Natural killer cell (primary cell): ENCODE measurements at regions not wholly inside any gene's neighbourhood (a gene's known extent, or its start where the extent isn't known, plus 50 kb on each side); places are given as distances from the start of the nearest gene placed in this dataset.

Experiments used
- ATAC-seq, 3 donors: fragments of 150-1000 bp in 2 of 3; fragments of 200-7000 bp in 1 of 3; cut with Tn5 transposase; 1 replicate in 1 of 3; 2 replicates in 2 of 3; pipeline ENCODE4 v1.10.0; 2021; ENCODE audit warnings: mild to moderate bottlenecking in 2 of 3, moderate library complexity in 2 of 3
- DNase-seq, 2 donors: peaks; one replicate each; pipeline versions ENCODE4 v3.0.0 to v3.0.0-alpha.2; 2013 to 2021; ENCODE audit warnings: mixed read lengths in 1 of 2
- H3K27ac ChIP-seq: one replicate; pipeline ENCODE4 v1.5.1; 2013; ENCODE audit warnings: mild to moderate bottlenecking, low read length
- H3K27me3 ChIP-seq: one replicate; pipeline ENCODE4 v1.6.1; 2013; ENCODE audit warnings: low read length; ENCODE audit not compliant: control insufficient read depth, insufficient read depth
- H3K36me3 ChIP-seq: one replicate; pipeline ENCODE4 v1.6.1; 2013; ENCODE audit warnings: low read length; ENCODE audit not compliant: control insufficient read depth, insufficient read depth
- H3K4me1 ChIP-seq: one replicate; pipeline ENCODE4 v1.6.1; 2013; ENCODE audit warnings: low read length; ENCODE audit not compliant: control insufficient read depth, insufficient read depth
- H3K4me3 ChIP-seq: one replicate; pipeline ENCODE4 v1.5.1; 2013; ENCODE audit warnings: low read length
- H3K9me3 ChIP-seq: one replicate; pipeline ENCODE4 v1.6.1; 2013; ENCODE audit warnings: low read length; ENCODE audit not compliant: control insufficient read depth, insufficient read depth
- H3K27ac Mint-ChIP-seq, 2 donors: one replicate each; pipeline ENCODE4 v1.8.0; 2022; ENCODE audit warnings: mild to moderate bottlenecking in 2 of 2, mixed read lengths in 2 of 2, moderate library complexity in 1 of 2
- H3K27me3 Mint-ChIP-seq, 2 donors: one replicate each; pipeline ENCODE4 v1.8.0; 2022; ENCODE audit warnings: low read depth in 2 of 2, mixed read lengths in 2 of 2
- H3K36me3 Mint-ChIP-seq: one replicate; pipeline ENCODE4 v1.8.0; 2022; ENCODE audit warnings: mixed read lengths
- H3K4me1 Mint-ChIP-seq, 2 donors: one replicate each; pipeline ENCODE4 v1.8.0; 2022; ENCODE audit warnings: mixed read lengths in 2 of 2
- H3K4me3 Mint-ChIP-seq: one replicate; pipeline ENCODE4 v1.8.0; 2022; ENCODE audit warnings: mild to moderate bottlenecking, moderate library complexity, mixed read lengths
- H3K9me3 Mint-ChIP-seq, 2 donors: one replicate each; pipeline ENCODE4 v1.8.0; 2022; ENCODE audit warnings: mixed read lengths in 2 of 2
- WGBS: methylation state at CpG from one replicate; pipeline ENCODE4 v1.1.7; 2013; ENCODE audit warnings: missing lambda C conversion rate; ENCODE audit not compliant: insufficient coverage; 5-methylcytosine and 5-hydroxymethylcytosine counted together
- intact Hi-C: fragments of 100-400 bp; cut with micrococcal nuclease; formaldehyde crosslinking; loops from one replicate; pipeline ENCODE4 v1.14.2; 2022
- TF ChIP-seq, protein P1 (sequence below): fragments of 200-600 bp; IDR thresholded peaks from one replicate; pipeline ENCODE4 v1.8.0; 2022; ENCODE audit warnings: antibody characterized with exemption

DNA sequence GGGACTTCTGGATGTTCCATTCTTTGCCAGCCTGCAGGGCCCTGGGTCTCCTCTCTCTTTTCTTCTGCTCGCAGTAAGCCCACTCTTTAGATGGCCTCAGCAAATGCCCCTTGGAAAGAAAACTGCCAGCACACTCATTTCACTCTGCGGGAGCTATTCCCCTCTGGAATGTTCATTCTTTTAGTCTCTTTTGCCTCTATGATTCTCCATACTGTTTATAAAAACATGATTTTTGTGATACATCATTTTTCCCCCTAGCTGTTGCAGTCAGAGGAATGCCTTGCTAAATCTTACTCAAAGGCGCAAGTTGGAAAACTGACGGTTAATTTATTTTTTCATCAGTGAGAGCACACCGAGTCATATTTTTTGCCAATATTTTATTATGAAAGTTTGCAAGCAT lies 184.9 kb downstream of the SNX19 start:
- intact Hi-C loops = no loop called here
- no peaks in the 10 kb centered on the region for H3K27me3 ChIP-seq
- ATAC-seq = no peak
- DNase-seq = no peak
- H3K27ac Mint-ChIP-seq = no peak overlapping the region
- H3K9me3 ChIP-seq = peaks cover 3% of the 10 kb centered on the region
- H3K27me3 Mint-ChIP-seq = peaks cover 14 to 22% of the 10 kb centered on the region in 2 donors
- H3K36me3 Mint-ChIP-seq = peaks cover 30% of the 10 kb centered on the region
- no peak overlapping the region for H3K4me3 Mint-ChIP-seq
- no peaks in the 10 kb centered on the region for H3K36me3 ChIP-seq
- peaks cover 6 to 18% of the 10 kb centered on the region in 2 donors for H3K4me1 Mint-ChIP-seq
- no peak overlapping the region for H3K4me3 ChIP-seq
- H3K9me3 Mint-ChIP-seq = peaks cover 10 to 14% of the 10 kb centered on the region in 2 donors
- TF ChIP-seq, protein P1, sequence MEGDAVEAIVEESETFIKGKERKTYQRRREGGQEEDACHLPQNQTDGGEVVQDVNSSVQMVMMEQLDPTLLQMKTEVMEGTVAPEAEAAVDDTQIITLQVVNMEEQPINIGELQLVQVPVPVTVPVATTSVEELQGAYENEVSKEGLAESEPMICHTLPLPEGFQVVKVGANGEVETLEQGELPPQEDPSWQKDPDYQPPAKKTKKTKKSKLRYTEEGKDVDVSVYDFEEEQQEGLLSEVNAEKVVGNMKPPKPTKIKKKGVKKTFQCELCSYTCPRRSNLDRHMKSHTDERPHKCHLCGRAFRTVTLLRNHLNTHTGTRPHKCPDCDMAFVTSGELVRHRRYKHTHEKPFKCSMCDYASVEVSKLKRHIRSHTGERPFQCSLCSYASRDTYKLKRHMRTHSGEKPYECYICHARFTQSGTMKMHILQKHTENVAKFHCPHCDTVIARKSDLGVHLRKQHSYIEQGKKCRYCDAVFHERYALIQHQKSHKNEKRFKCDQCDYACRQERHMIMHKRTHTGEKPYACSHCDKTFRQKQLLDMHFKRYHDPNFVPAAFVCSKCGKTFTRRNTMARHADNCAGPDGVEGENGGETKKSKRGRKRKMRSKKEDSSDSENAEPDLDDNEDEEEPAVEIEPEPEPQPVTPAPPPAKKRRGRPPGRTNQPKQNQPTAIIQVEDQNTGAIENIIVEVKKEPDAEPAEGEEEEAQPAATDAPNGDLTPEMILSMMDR = no peak
- H3K4me1 ChIP-seq = no peaks in the 10 kb centered on the region
- H3K27ac ChIP-seq = no peak overlapping the region
- WGBS = 95% methylated on average over 4 of the region's 5 CpGs

DNA sequence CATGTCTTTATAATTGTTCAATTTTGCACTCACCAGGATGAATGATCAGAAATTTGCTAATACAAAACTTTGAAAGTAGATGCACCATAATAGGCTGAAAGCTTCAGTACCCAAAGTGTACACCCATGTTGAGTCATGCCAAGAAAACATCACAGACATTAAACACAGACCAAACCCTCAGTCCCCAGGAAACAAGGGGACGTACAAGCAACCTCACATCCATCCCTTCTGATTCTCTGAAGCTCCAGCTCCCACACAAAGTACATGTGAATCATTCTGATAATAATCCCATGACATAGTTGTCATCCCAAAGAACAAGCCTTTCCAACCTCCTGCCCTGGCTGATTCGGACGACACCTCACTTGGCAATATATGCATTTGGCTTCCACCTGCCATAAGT lies 183.8 kb downstream of the SNX19 start:
- H3K4me3 ChIP-seq = no peak overlapping the region
- Mint-ChIP-seq H3K4me3 (no peak overlapping the region), H3K27ac (no peak overlapping the region), H3K9me3 (peaks cover 12 to 14% of the 10 kb centered on the region in 2 donors), H3K36me3 (peaks cover 30% of the 10 kb centered on the region), H3K27me3 (peaks cover 14 to 22% of the 10 kb centered on the region in 2 donors), H3K4me1 (peaks cover 11 to 29% of the 10 kb centered on the region in 2 donors)
- TF ChIP-seq, protein P1 = no peak
- H3K27ac ChIP-seq = no peak overlapping the region
- DNase-seq = no peak
- no peaks in the 10 kb centered on the region for H3K27me3 ChIP-seq
- peaks cover 3% of the 10 kb centered on the region for H3K9me3 ChIP-seq
- no peaks in the 10 kb centered on the region for H3K36me3 ChIP-seq
- intact Hi-C loops = no loop called here
- 86% methylated on average over 3 of the region's 3 CpGs for WGBS
- peaks cover 5% of the 10 kb centered on the region for H3K4me1 ChIP-seq
- ATAC-seq = no peak

DNA sequence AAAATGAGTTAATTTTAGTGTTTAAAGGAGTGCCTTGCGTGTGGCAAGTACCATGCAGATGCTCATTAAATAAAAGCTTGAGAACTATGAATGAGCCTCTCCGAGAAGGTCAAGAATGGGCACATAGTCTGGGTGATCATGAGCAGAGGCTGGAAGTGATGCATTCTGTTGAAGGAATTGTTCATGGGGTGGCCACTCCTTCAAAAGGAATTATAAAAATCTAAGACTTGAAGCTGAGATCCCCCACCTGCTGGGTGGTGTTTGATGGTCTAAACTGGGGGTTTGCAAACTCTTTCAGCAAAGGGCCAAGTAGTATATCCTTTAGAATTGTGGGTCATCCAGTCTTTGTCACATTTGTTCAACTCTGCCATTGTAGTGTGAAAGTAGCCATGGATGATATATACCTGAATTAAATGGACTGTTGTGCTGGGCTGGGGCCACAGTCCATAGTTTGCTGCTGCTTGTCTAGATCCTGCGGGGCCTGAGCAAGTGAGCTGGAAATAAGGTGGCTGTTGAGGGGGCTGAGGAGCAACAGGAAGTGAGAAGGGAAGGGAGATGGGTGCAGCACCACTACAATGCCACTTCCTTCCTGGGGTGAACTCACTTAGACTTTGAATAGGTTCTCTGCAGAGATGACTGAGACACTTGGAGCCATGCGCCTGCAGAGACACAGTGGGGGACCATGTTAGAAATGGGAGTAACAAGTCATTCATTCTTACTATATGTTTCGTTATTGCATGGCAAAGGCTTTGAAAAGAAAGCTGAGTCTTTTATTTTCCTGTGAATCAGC lies 179.0 kb downstream of the SNX19 start:
- H3K4me1 Mint-ChIP-seq = peaks cover 20 to 46% of the 10 kb centered on the region in 2 donors
- WGBS = 74% methylated on average over 5 of the region's 5 CpGs
- peak overlapping the region; percentile 83 for H3K4me3 Mint-ChIP-seq
- Histone ChIP-seq H3K27ac (no peak overlapping the region), H3K36me3 (no peaks in the 10 kb centered on the region), H3K9me3 (peaks cover 3% of the 10 kb centered on the region), H3K27me3 (no peaks in the 10 kb centered on the region), H3K4me1 (peaks cover 13% of the 10 kb centered on the region), H3K4me3 (no peak overlapping the region)
- H3K9me3 Mint-ChIP-seq = peaks cover 11 to 16% of the 10 kb centered on the region in 2 donors
- intact Hi-C loops = no loop called here
- peak overlapping the region; percentile 6 to 70 for H3K27ac Mint-ChIP-seq
- peaks cover 41% of the 10 kb centered on the region for H3K36me3 Mint-ChIP-seq
- TF ChIP-seq, protein P1 = no peak
- DNase-seq = no peak
- no peaks in the 10 kb centered on the region for H3K27me3 Mint-ChIP-seq
- peak in 2 of 3 donors; percentile 44 to 59 for ATAC-seq
